ENCODE measurements at regions not wholly inside any gene's neighbourhood (a gene's known extent, or its start where the extent isn't known, plus 50 kb on each side); places are given as distances from the start of the nearest gene placed in this dataset.

GRCh38 chr3:151630035-151630434, 103.7 kb upstream of the AADACL2 start:
- DNase-seq (ENCODE audit: low read depth, low spot score) (no peak), ATAC-seq (no peak)
- intact Hi-C loops (cut with micrococcal nuclease): no loop called here
- Histone ChIP-seq H2AFZ (ENCODE audit: low read depth, low read length, poor library complexity, severe bottlenecking) (no peak overlapping the region), H3K4me2 (ENCODE audit: low read length) (no peak overlapping the region), H4K20me1 (ENCODE audit: insufficient read depth) (no peaks in the 10 kb centered on the region), H3K9me3 (ENCODE audit: control insufficient read depth in 1 of 2, insufficient read depth in 1 of 2, low read depth in 1 of 2, low read length in 2 of 2) (no peaks in the 10 kb centered on the region), H3K27ac (ENCODE audit: low read depth, low read length) (no peak overlapping the region), H3K79me2 (ENCODE audit: insufficient read depth, low read length) (no peaks in the 10 kb centered on the region), H3K4me1 (ENCODE audit: control insufficient read depth in 1 of 2, insufficient read depth in 2 of 2, low read length in 2 of 2) (no peaks in the 10 kb centered on the region), H3K27me3 (ENCODE audit: insufficient read depth, low read length) (no peaks in the 10 kb centered on the region), H3K36me3 (ENCODE audit: control insufficient read depth in 1 of 2, insufficient read depth in 2 of 2, low read length in 2 of 2) (no peaks in the 10 kb centered on the region), H3K9me2 (ENCODE audit: insufficient read depth) (no peaks in the 10 kb centered on the region), H3K4me3 (replicated peaks in 1 of 2; ENCODE audit: low read depth in 1 of 2, low read length in 2 of 2) (no peak overlapping the region), H3K9ac (ENCODE audit: low read length) (no peak overlapping the region)
- TF ChIP-seq ZNF274 (IDR thresholded peaks at IDR 0.05; ENCODE audit: low read depth, low read length): no peak
- TF ChIP-seq SIN3A (IDR thresholded peaks at IDR 0.05; ENCODE audit: low read depth): no peak
- TF ChIP-seq REST (IDR thresholded peaks at IDR 0.05; ENCODE audit: low read depth): no peak
- TF ChIP-seq RAD21 (IDR thresholded peaks at IDR 0.05; ENCODE audit: low read depth): no peak
- no peak for TF ChIP-seq CTCF (IDR thresholded peaks at IDR 0.05 in 2 of 3, conservative IDR thresholded peaks at IDR 0.05 in 1 of 3; ENCODE audit: borderline replicate concordance in 1 of 3, insufficient read depth in 1 of 3, low read depth in 2 of 3, low read length in 2 of 3)
- BruUV-seq (replicated peaks): no TSS peak
- ChIA-PET CTCF (no interaction called here), RAD21 (ENCODE audit: low non-redundant PET in 1 of 2, low total read pairs in 2 of 2, uncharacterized antibody in 2 of 2, unreplicated experiment in 2 of 2) (no interaction called here), POLR2A (no interaction called here)

Measured in HCT116 (cell line).